Spleen (tissue), 11 donors: ENCODE measurements at regions not wholly inside any gene's neighbourhood (a gene's known extent, or its start where the extent isn't known, plus 50 kb on each side); places are given as distances from the start of the nearest gene placed in this dataset.

Experiments used
- DNase-seq: peaks from one replicate; pipeline ENCODE4 v3.0.0-alpha.2; 2020
- H3K27ac ChIP-seq, 8 donors: fragments of 200-600 bp; sonication (generic) in 7 of 8; 1 replicate in 4 of 8; 2 replicates in 4 of 8; pipeline versions ENCODE4 v1.5.0 to v1.8.0; 2016 to 2021; ENCODE audit warnings: inconsistent platforms in 4 of 8, mild to moderate bottlenecking in 4 of 8, moderate library complexity in 1 of 8
- H3K27me3 ChIP-seq, 7 donors: fragments of 200-600 bp; sonication (generic) in 6 of 7; replicated peaks in 1 of 7; 1 replicate in 4 of 7; 2 replicates in 3 of 7; pipeline versions ENCODE4 v1.5.0 to v1.8.0; 2016 to 2021; ENCODE audit warnings: inconsistent platforms in 3 of 7, mild to moderate bottlenecking in 1 of 7
- H3K36me3 ChIP-seq, 6 donors: fragments of 200-600 bp; sonication (generic) in 5 of 6; 1 replicate in 4 of 6; 2 replicates in 2 of 6; pipeline versions ENCODE4 v1.5.0 to v1.8.0; 2016 to 2021; ENCODE audit warnings: inconsistent platforms in 2 of 6
- H3K4me1 ChIP-seq, 6 donors: fragments of 200-600 bp; sonication (generic) in 5 of 6; 1 replicate in 3 of 6; 2 replicates in 3 of 6; pipeline versions ENCODE4 v1.5.0 to v1.8.0; 2016 to 2021; ENCODE audit warnings: inconsistent platforms in 3 of 6
- H3K4me3 ChIP-seq, 8 donors: fragments of 200-600 bp; sonication (generic) in 7 of 8; 1 replicate in 4 of 8; 2 replicates in 4 of 8; pipeline versions ENCODE4 v1.5.0 to v1.8.0; 2016 to 2021; ENCODE audit warnings: inconsistent platforms in 4 of 8, mild to moderate bottlenecking in 4 of 8, moderate library complexity in 2 of 8
- H3K9me3 ChIP-seq, 8 donors: fragments of 200-600 bp; sonication (generic) in 7 of 8; 1 replicate in 4 of 8; 2 replicates in 4 of 8; pipeline versions ENCODE4 v1.5.0 to v1.8.0; 2016 to 2021; ENCODE audit warnings: inconsistent platforms in 4 of 8
- POLR2A ChIP-seq, 3 donors: fragments of 450-650 bp; IDR thresholded peaks; one replicate each; pipeline ENCODE4 v1.5.1; 2017; ENCODE audit warnings: antibody characterized with exemption in 3 of 3, mild to moderate bottlenecking in 1 of 3
- POLR2AphosphoS5 ChIP-seq, 3 donors: sonication (generic); formaldehyde crosslinking; IDR thresholded peaks; one replicate each; pipeline ENCODE4 v1.5.1; 2017; ENCODE audit warnings: antibody characterized with exemption in 3 of 3
- WGBS, 5 donors: extraction: QIAGEN DNeasy Blood & Tissue Kit in 3 of 5; methylation state at CpG; one replicate each; pipeline versions ENCODE4 v1.1.5 to v1.1.7; 2013 to 2018; 5-methylcytosine and 5-hydroxymethylcytosine counted together
- intact Hi-C: fragments of 100-400 bp; cut with DNase I; formaldehyde crosslinking; loops from one replicate; pipeline ENCODE4 v1.15.0; 2023; ENCODE audit warnings: low total_unique reads
- TF ChIP-seq, protein P1 (sequence below), 11 experiments: fragments of 200-600 bp in 7 of 11; fragments of 450-650 bp in 4 of 11; sonication (generic) in 4 of 11; IDR thresholded peaks in 8 of 11; conservative IDR thresholded peaks in 3 of 11; 1 replicate in 7 of 11; 2 replicates in 4 of 11; pipeline versions ENCODE4 v1.4.0 to v1.8.0; 2016 to 2021; ENCODE audit warnings: antibody characterized with exemption in 11 of 11, inconsistent platforms in 4 of 11, mild to moderate bottlenecking in 1 of 11
- donor health status: healthy with polysubstance abuse.
- donor health status: DM: no; HTN: no; CAD: no; lungs with moderate emphysema.
- donor health status: DM: no; HTN: no; CAD: no.
- donor health status: Bipolar disorder and iron deficiency.
- donor health status: healthy.
- donor health status: DM: no; HTN: no; CAD: no.
- donor health status: DM: yes; HTN: yes; CAD: no.

DNA sequence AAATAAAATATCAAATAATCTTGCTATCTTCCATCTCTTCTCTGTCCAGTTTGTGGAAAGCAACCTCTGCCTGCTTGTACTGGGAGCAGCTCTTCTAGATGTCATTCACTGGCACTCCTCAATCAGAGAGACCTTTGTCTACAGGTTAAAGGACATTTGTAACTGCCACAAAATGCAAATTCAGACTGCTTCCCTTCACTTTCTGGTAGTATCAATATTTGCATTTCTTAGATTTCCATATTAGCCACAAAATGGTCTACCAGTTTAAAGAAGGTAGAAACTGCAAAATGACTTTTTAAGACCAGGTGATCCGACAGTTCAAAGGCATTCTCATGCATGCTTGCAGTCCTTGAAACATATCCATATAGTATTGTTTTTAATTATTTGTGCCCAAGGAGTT lies 51.7 kb upstream of the RCN1 start:
- Histone ChIP-seq H3K9me3 (peaks cover 0 to 4% (median 0%) of the 10 kb centered on the region in 8 donors), H3K4me3 (no peak overlapping the region), H3K27me3 (peaks cover 0 to 32% (median 0%) of the 10 kb centered on the region in 7 donors), H3K36me3 (no peaks in the 10 kb centered on the region), H3K4me1 (no peaks in the 10 kb centered on the region), H3K27ac (no peak overlapping the region)
- intact Hi-C loops: no loop called here
- no peak for TF ChIP-seq POLR2AphosphoS5 (IDR thresholded peaks at IDR 0.05)
- TF ChIP-seq POLR2A (IDR thresholded peaks at IDR 0.05): no peak
- TF ChIP-seq, protein P1, sequence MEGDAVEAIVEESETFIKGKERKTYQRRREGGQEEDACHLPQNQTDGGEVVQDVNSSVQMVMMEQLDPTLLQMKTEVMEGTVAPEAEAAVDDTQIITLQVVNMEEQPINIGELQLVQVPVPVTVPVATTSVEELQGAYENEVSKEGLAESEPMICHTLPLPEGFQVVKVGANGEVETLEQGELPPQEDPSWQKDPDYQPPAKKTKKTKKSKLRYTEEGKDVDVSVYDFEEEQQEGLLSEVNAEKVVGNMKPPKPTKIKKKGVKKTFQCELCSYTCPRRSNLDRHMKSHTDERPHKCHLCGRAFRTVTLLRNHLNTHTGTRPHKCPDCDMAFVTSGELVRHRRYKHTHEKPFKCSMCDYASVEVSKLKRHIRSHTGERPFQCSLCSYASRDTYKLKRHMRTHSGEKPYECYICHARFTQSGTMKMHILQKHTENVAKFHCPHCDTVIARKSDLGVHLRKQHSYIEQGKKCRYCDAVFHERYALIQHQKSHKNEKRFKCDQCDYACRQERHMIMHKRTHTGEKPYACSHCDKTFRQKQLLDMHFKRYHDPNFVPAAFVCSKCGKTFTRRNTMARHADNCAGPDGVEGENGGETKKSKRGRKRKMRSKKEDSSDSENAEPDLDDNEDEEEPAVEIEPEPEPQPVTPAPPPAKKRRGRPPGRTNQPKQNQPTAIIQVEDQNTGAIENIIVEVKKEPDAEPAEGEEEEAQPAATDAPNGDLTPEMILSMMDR (IDR thresholded peaks at IDR 0.05 in 8 of 11, conservative IDR thresholded peaks at IDR 0.05 in 3 of 11): no peak
- WGBS, 5 donors: 73 to 94% (median 84%) methylated on average over 1 of the region's 1 CpG
- DNase-seq: no peak

DNA sequence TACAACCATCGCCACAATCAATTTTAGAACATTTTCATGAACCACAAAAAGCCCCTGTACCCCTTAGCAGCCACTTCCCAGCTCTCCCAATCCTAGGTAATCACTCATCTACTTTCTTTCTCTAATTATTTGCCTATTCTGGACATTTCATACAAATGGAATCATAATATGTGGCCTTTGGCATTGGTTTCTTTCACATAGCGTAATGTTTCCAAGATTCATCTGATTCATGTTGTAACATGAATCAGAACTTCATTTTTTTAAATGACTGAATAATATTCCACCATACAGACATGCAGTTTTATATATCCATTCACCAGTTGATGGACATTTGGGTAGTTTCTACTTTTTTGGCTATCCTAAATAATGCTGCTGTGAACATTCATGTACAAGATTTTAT lies 56.2 kb upstream of the RCN1 start:
- 90 to 94% (median 92%) methylated on average over 2 of the region's 2 CpGs for WGBS, 5 donors
- H3K4me3 ChIP-seq: no peak overlapping the region
- H3K27ac ChIP-seq: no peak overlapping the region
- no peaks in the 10 kb centered on the region for H3K36me3 ChIP-seq
- peaks cover 0 to 4% (median 0%) of the 10 kb centered on the region in 8 donors for H3K9me3 ChIP-seq
- TF ChIP-seq POLR2A (IDR thresholded peaks at IDR 0.05) (no peak), POLR2AphosphoS5 (IDR thresholded peaks at IDR 0.05) (no peak)
- TF ChIP-seq, protein P1 (IDR thresholded peaks at IDR 0.05 in 8 of 11, conservative IDR thresholded peaks at IDR 0.05 in 3 of 11): no peak
- DNase-seq: no peak
- H3K27me3 ChIP-seq: peaks cover 0 to 23% (median 0%) of the 10 kb centered on the region in 7 donors
- intact Hi-C loops: no loop called here
- H3K4me1 ChIP-seq: no peaks in the 10 kb centered on the region

DNA sequence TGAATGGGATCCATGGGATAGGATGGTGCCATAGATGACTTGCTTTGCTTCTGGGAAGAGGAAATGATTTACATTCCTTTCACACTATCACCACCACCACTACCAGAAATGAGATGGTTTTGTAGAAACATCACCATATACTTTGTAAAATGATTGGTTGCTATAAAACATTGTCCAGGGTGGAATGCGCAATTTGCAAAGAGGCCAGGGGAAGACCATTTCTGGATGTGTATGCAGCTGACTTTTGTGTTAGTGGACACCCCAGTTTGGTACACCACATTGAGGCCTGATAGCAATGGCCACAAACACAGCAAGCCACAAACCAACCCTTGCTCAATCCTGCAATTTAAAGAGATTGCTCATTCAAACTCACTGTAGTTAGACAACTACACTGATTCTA lies 56.7 kb upstream of the RCN1 start:
- H3K4me3 ChIP-seq: no peak overlapping the region
- DNase-seq: no peak
- H3K9me3 ChIP-seq: peaks cover 0 to 4% (median 0%) of the 10 kb centered on the region in 8 donors
- H3K36me3 ChIP-seq: no peaks in the 10 kb centered on the region
- TF ChIP-seq, protein P1 (IDR thresholded peaks at IDR 0.05 in 8 of 11, conservative IDR thresholded peaks at IDR 0.05 in 3 of 11): no peak
- TF ChIP-seq POLR2AphosphoS5 (IDR thresholded peaks at IDR 0.05) (no peak), POLR2A (IDR thresholded peaks at IDR 0.05) (no peak)
- H3K27me3 ChIP-seq: peaks cover 0 to 25% (median 0%) of the 10 kb centered on the region in 7 donors
- WGBS, 5 donors: 96 to 100% (median 98%) methylated on average over 1 of the region's 1 CpG
- intact Hi-C loops: no loop called here
- H3K27ac ChIP-seq: no peak overlapping the region
- H3K4me1 ChIP-seq: no peaks in the 10 kb centered on the region

DNA sequence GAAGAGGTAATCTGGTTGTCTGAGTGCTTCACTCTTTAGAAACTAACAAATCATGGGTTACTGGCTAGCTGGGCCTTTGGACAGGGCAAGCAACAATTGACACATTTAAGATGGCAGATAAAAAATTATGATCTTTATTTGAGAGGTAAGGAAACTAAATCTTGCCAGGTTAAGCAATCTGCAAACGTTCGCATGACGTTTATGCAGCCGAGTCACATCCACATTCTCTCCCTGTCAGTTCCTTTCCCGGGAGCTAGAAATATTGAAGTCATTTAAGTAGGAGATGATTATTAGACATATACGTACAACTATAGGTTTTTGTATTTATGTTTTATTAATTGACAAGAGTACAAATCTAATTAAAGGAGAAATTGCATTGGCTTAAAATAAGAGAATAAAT lies 57.4 kb upstream of the RCN1 start:
- H3K4me3 ChIP-seq: no peak overlapping the region
- peaks cover 0 to 4% (median 0%) of the 10 kb centered on the region in 8 donors for H3K9me3 ChIP-seq
- H3K4me1 ChIP-seq: no peaks in the 10 kb centered on the region
- H3K36me3 ChIP-seq: no peaks in the 10 kb centered on the region
- H3K27ac ChIP-seq: no peak overlapping the region
- 81 to 89% (median 85%) methylated on average over 6 of the region's 6 CpGs for WGBS, 5 donors
- intact Hi-C loops: no loop called here
- no peak for DNase-seq
- TF ChIP-seq POLR2AphosphoS5 (IDR thresholded peaks at IDR 0.05) (no peak), POLR2A (IDR thresholded peaks at IDR 0.05) (no peak)
- TF ChIP-seq, protein P1 (IDR thresholded peaks at IDR 0.05 in 8 of 11, conservative IDR thresholded peaks at IDR 0.05 in 3 of 11): no peak
- H3K27me3 ChIP-seq: peaks cover 0 to 25% (median 0%) of the 10 kb centered on the region in 7 donors
